ENCODE measurements at regions not wholly inside any gene's neighbourhood (a gene's known extent, or its start where the extent isn't known, plus 50 kb on each side); places are given as distances from the start of the nearest gene placed in this dataset.

DNA sequence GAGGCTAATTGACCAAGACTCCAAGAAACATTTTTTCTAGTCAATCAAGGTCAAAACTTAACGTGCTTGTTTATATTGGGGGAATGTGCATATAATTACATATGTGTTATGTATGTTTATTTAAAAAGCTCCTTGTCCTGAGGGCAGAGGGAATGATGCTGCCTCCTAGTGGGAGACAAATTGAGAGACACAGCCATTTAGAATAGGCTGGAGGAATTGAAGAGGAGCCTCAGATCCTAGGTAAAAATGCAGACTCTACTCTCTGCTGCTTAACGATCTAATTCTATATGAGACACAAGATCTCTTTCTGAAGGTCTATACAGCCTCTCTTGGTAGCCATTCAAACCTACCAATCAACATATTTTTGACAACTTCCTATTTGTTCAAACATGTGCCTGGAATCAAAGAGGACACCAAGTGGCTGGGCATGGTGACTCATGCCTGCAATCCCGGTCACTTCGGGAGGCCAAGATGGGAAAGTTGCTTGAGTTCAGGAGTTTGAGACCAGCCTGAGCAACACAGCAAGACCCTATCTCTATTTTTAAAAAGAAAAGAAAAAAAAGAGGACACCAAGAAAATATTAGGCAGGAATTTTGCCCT is 136.6 kb upstream of the ZNF648 start:
- no peak for DNase-seq (ENCODE audit: extremely low read depth in 1 of 2, low read depth in 1 of 2)

GRCh38 chr1:182196897-182197870 is 135.7 kb upstream of the ZNF648 start:
- DNase-seq (ENCODE audit: extremely low read depth in 1 of 2, low read depth in 1 of 2), result no peak

DNA sequence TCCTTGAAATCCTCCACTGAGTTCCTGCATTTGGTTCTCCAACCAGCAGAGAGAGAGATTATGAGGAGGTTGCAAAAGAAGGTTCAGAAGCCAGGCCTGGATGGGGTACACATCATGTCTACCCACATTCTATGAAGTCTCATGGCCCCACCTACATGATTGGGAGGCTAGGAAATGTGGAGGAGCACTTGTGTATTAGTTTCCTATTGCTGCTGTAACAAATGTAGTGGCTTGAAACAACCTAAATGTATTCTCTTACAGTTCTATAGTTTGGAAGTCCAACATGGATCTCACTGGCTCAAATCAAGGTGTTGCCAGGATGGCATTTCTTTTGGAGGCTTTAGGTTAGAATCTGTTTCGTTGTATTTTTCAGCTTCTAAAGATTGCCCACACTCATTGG is 134.2 kb upstream of the ZNF648 start:
- DNase-seq (ENCODE audit: extremely low read depth in 1 of 2, low read depth in 1 of 2), result no peak

DNA sequence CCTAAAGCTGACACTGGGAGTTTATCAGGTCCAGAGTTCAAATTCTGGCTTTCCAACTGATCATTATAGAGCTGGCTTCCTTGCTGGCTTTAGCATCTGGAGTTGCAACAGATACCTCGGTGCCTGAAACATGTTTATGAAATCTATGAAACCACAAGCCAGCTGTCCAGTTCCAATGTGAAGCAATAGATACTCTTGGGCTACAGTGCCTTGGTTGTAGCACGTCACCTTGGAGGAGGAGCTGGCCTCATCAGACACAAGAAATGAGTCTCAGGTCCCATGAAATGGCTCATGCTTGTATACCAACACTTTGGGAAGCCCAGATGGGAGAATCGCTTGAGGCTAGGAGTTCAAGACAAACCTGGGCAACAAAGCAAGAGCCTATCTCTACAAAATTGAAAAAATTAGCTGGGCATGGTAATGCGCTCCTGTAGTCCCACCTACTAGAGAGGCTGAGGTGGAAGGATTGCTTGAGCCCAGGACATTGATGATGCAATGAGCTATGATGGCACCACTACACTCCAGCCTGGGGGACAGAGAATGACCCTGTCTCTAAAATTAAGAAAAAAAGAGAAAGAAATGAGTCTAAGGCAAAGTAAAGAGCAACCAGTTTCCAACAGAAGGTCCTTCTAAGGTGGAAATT is 132.5 kb upstream of the ZNF648 start:
- no peak for DNase-seq (ENCODE audit: extremely low read depth in 1 of 2, low read depth in 1 of 2)

DNA sequence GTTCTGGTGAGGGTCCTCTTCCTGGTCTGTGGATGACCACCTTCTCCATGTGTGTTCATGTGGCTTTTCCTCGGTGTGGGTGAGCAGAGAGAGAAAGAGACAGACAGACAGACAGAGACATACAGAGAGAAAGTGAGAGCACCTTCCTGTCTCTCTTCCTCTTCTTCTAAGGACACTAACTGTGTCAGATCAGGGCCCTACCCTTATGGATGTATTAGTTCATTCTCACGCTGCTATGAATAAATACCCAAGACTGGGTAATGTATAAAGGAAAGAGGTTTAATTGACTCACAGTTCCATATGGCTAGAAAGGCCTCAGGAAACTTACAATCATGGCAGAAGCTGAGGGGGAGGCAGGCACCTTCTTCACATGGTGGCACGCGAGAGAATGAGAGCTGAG is 131.5 kb upstream of the ZNF648 start:
- no peak for DNase-seq (ENCODE audit: extremely low read depth in 1 of 2, low read depth in 1 of 2)

DNA sequence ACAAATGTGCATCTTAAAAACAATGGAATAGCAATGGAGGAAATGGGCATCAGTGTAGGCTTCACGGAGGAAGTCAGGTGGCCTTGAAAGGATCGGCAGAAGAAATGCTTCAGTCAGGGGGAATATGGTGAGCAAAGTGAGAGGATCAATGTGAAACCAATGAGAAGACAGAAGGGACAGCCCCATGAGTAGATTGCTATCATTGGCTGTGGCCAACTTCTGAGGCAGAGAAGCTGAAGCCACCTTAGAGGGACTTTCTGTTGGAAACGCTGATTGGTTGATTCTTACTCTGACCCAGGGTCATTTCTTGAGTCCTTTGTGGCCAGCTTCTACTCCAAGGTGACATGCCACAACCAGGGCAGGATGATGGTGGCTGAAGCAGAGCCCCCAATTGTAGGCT is 130.7 kb upstream of the ZNF648 start:
- no peak for DNase-seq (ENCODE audit: extremely low read depth in 1 of 2, low read depth in 1 of 2)

GRCh38 chr1:182191381-182192115 is 130.0 kb upstream of the ZNF648 start:
- DNase-seq (ENCODE audit: extremely low read depth in 1 of 2, low read depth in 1 of 2), result no peak

- no peak for DNase-seq (ENCODE audit: extremely low read depth in 1 of 2, low read depth in 1 of 2)
These were observed 128.1 kb upstream of the ZNF648 start for GRCh38 chr1:182189535-182190066.

- DNase-seq (ENCODE audit: extremely low read depth in 1 of 2, low read depth in 1 of 2), result no peak
These were observed 125.2 kb upstream of the ZNF648 start for GRCh38 chr1:182186757-182187146.

GRCh38 chr1:182185842-182186756 is 124.6 kb upstream of the ZNF648 start:
- no peak for DNase-seq (ENCODE audit: extremely low read depth in 1 of 2, low read depth in 1 of 2)

DNA sequence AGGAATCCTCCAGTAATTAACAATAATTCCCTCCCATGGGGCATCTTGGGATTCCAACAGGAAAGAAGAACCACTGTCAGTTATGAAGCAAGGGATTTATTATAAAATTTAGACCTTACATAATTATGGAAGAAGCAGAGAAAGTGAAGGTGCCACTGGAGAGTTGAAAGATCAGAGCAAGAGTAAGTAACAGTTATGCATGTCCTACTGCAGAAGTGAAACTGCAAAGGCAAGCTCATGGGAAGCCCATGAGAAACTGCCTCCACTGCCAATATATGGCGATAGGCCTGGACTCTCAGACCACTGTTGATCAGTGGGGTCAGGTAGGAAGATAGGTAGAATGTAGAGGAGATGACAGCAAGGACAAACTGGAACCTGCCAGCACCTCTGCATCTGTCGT is 123.6 kb upstream of the ZNF648 start:
- DNase-seq (ENCODE audit: extremely low read depth in 1 of 2, low read depth in 1 of 2), result no peak

- DNase-seq (ENCODE audit: extremely low read depth in 1 of 2, low read depth in 1 of 2), result no peak
These were observed 122.1 kb upstream of the ZNF648 start for GRCh38 chr1:182183606-182184005.

- DNase-seq (ENCODE audit: extremely low read depth in 1 of 2, low read depth in 1 of 2), result no peak
These were observed 120.8 kb upstream of the ZNF648 start for GRCh38 chr1:182182311-182182710.

DNA sequence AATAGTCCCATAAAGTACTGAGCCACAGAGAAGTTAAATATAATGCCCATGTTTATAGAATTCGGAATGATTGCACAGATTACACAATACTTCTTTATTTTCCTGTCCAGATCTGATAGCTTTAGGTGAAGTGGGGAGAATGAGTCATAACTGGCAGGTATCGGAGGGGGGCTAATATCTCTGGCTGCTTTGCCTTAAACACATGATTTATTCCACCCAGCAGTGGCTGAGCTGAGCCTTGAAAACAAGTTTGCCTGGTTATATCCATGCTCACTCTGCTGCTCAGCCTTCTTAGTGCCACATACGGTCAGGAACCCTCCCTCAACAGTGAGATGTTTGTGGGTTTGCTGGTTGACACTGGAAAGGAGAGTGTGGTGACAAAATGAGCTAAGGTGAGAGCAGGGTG is 119.7 kb upstream of the ZNF648 start:
- no peak for DNase-seq (ENCODE audit: extremely low read depth in 1 of 2, low read depth in 1 of 2)

GRCh38 chr1:182175361-182175931 is 113.9 kb upstream of the ZNF648 start:
- no peak for DNase-seq (ENCODE audit: extremely low read depth in 1 of 2, low read depth in 1 of 2)

DNA sequence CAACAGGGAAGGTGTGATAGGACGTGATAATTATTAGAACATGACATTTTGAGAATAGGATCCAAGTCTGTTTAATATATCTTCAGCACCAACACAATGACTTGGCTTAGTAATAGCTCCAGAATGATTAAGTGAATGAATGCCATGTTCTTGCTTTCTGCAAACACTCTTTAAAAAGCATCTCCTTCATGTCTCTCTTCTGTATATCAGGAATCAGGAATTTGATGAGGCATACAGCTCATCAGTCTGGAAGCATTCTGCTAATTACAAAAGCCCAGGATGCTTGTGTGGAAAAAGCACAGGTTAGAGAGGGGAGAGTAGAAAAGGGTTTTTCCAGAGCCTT is 113.0 kb upstream of the ZNF648 start:
- DNase-seq (ENCODE audit: extremely low read depth in 1 of 2, low read depth in 1 of 2), result no peak

- no peak for DNase-seq (ENCODE audit: extremely low read depth in 1 of 2, low read depth in 1 of 2)
These were observed 112.4 kb upstream of the ZNF648 start for GRCh38 chr1:182173808-182174512.

DNA sequence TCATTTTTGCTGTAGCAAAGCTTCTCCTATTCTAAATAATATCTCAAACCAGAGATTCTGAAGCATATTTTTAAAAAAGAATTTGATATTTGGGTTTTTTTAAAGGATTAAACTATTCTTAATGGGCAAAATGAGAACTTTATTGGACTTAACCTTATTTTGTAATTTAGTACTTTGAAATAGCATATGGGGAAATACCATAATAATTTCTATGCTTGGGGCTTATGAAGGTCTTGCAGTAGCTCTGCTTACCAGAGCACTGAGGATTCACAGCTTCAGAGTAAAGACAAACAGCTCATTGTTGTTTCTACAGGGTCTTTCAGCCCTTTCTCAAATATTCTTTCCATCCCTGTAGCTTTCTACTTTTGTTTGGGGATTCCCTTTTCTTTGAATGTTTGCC is 111.2 kb upstream of the ZNF648 start:
- no peak for DNase-seq (ENCODE audit: extremely low read depth in 1 of 2, low read depth in 1 of 2)

GRCh38 chr1:182170891-182171461 is 109.5 kb upstream of the ZNF648 start:
- DNase-seq (ENCODE audit: extremely low read depth in 1 of 2, low read depth in 1 of 2), result no peak

Measured in stimulated activated CD8-positive, alpha-beta memory T cell treated with anti-CD3 and anti-CD28 coated beads, Interleukin-7, amount 100 ng/mL, for 48 hours (primary cell).